T-helper 2 cell treated with Interferon-gamma antibody and Interleukin-4, amounts not matched to agents 100 ng/mL and 5 ng/mL, for 36 hours (primary cell): ENCODE measurements at regions not wholly inside any gene's neighbourhood (a gene's known extent, or its start where the extent isn't known, plus 50 kb on each side); places are given as distances from the start of the nearest gene placed in this dataset.

ENCODE experiments used
- intact Hi-C: fragments of 100-400 bp; cut with micrococcal nuclease; formaldehyde crosslinking; loops from one replicate; pipeline ENCODE4 v1.15.1; 2023

- intact Hi-C loops: no loop called here
Measured at GRCh38 chr6:54057058-54057457, 54.2 kb upstream of the MLIP start.

- intact Hi-C loops: no loop called here
Measured at GRCh38 chr6:54058236-54058635, 53.0 kb upstream of the MLIP start.

GRCh38 chr6:54059683-54060082 lies 51.6 kb upstream of the MLIP start:
- intact Hi-C loops: no loop called here

- intact Hi-C loops: no loop called here
Measured at GRCh38 chr6:54060286-54060685, 51.0 kb upstream of the MLIP start.
